ENCODE measurements at regions not wholly inside any gene's neighbourhood (a gene's known extent, or its start where the extent isn't known, plus 50 kb on each side); places are given as distances from the start of the nearest gene placed in this dataset.

DNA sequence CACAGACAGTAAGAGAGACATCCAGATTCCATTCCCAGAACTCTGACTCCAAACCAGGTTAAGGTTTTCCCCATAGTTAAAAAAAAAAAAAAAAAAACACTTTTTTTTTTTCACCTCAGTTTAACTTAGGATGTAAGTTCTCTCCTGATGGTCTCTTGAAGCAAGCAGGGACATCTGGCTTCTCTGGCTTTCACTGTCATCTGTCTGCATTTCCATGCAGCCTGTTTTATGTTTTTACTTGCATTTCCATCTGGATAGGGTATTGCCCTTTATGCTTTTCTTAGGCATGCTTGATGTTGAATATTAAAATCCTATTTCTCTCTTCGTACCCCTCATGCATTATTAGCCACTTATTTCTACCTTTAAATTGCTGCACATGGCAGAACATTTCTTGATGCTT, 135.3 kb upstream of the WWC1 start:
- DNase-seq (ENCODE audit: low read depth) = no peak
- no peak overlapping the region for H3K4me3 ChIP-seq (ENCODE audit: low read depth, low read length)

GRCh38 chr5:168157141-168157540, 134.3 kb upstream of the WWC1 start:
- no peak for TF ChIP-seq CTCF (IDR thresholded peaks at IDR 0.05; ENCODE audit: control insufficient read depth, extremely low read depth, insufficient read depth)
- no peak for DNase-seq (ENCODE audit: low read depth)

More for the DNA sequence above, 135.3 kb upstream of the WWC1 start:
- no peak for TF ChIP-seq CTCF (IDR thresholded peaks at IDR 0.05; ENCODE audit: control insufficient read depth, extremely low read depth, insufficient read depth)

GRCh38 chr5:168159425-168159824, 132.0 kb upstream of the WWC1 start:
- no peak overlapping the region for H3K4me3 ChIP-seq (ENCODE audit: low read depth, low read length)
- TF ChIP-seq CTCF (IDR thresholded peaks at IDR 0.05; ENCODE audit: control insufficient read depth, extremely low read depth, insufficient read depth) = no peak
- peak; percentile 72 for DNase-seq (ENCODE audit: low read depth)

More at GRCh38 chr5:168157141-168157540, 134.3 kb upstream of the WWC1 start:
- H3K4me3 ChIP-seq (ENCODE audit: low read depth, low read length) = no peak overlapping the region

- no peak for TF ChIP-seq CTCF (IDR thresholded peaks at IDR 0.05; ENCODE audit: control insufficient read depth, extremely low read depth, insufficient read depth)
- DNase-seq (ENCODE audit: low read depth) = no peak
- no peak overlapping the region for H3K4me3 ChIP-seq (ENCODE audit: low read depth, low read length)
Measured at GRCh38 chr5:168162464-168162863, 129.0 kb upstream of the WWC1 start.

DNA sequence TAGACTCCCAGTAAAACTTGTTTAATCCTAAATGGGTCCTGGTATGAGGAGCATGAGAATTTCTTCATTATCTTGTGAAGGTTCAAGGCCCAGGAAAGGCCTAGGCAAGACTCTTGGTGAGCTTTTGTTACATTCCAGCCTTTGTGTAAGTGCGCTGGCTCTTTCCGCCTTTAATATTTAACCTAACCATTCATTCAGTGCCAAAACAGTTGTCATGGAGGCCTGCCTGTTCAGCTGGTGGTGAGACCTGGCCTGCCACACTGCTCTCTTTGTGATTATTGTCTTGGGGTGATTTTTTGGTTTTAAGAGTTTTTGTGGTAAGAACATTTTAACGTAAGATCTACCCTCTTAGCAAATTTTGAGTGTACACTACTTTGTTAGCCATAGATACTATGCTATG, 127.5 kb upstream of the WWC1 start:
- no peak for TF ChIP-seq CTCF (IDR thresholded peaks at IDR 0.05; ENCODE audit: control insufficient read depth, extremely low read depth, insufficient read depth)
- no peak overlapping the region for H3K4me3 ChIP-seq (ENCODE audit: low read depth, low read length)
- no peak for DNase-seq (ENCODE audit: low read depth)

DNA sequence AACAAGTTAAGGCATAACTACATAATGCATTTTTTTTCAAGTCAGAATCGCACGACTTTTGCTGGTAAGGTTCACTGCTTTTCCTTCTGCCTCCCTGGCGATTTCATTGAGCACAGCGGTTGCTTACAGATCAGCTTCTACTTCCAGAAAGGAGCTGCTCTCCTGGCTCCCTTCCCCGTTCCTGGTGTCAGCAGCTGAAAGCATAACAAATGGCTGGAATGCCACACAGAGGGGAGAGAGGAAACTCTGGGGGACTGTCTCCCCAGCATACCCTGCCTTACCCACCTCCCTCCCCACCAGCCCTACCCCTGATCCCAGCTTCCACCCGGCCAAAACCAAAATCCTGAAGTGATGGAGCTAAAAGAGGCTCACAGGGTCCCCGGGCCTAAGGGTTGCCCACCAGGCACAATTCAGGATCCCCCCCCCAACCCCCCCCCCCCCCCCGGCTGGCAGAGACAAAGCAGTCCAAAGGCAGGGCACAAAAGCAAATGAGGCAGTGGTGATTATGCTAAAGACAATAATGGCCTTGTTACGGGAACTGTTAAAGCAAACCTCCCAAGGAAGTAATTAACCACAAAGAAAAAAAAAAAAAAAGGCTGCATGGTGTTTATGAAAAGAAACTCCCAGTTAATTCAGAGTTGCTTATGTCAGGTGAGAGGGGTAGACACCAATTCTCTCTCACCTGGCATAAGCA, 126.1 kb upstream of the WWC1 start:
- H3K4me3 ChIP-seq (ENCODE audit: low read depth, low read length) = no peak overlapping the region
- DNase-seq (ENCODE audit: low read depth) = no peak
- no peak for TF ChIP-seq CTCF (IDR thresholded peaks at IDR 0.05; ENCODE audit: control insufficient read depth, extremely low read depth, insufficient read depth)

DNA sequence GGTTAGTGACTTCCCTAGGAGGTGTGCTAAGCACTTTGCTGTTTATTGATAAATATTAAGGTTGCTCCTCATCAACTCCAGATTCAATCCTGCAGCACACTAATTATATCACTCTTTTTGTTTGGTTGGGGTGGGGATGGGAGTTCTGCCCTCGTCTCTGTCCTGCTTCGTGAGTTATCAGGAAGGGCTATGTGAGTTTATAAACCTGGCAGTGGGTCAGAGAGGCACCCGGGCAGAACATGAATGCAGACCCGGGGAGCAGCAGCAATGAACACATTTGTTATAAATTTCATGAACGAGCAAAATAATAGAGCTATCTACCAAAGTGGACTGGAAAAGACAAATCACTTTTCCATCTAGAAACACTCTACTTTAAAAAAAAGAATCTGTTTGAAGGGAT, 125.5 kb upstream of the WWC1 start:
- TF ChIP-seq CTCF (IDR thresholded peaks at IDR 0.05; ENCODE audit: control insufficient read depth, extremely low read depth, insufficient read depth) = no peak
- no peak for DNase-seq (ENCODE audit: low read depth)
- no peak overlapping the region for H3K4me3 ChIP-seq (ENCODE audit: low read depth, low read length)

Data from LNCaP clone FGC (cell line).